Activated T-helper 17 cell treated with anti-CD3 and anti-CD28 coated beads, Interleukin-2, amount 50 U/mL, for 72 hours (primary cell): ENCODE measurements at regions not wholly inside any gene's neighbourhood (a gene's known extent, or its start where the extent isn't known, plus 50 kb on each side); places are given as distances from the start of the nearest gene placed in this dataset.
"Not testable (repeated sequence)": the region's sequence is repeated elsewhere in the genome, so short reads cannot be mapped to it uniquely, and the experiment has no call there.

Experiments used
- ATAC-seq: fragments of 150-1000 bp; cut with Tn5 transposase; replicated peaks from 2 replicates; pipeline ENCODE4 v1.10.0; 2021; ENCODE audit warnings: mild to moderate bottlenecking, moderate library complexity
- H3K27ac Mint-ChIP-seq: one replicate; pipeline ENCODE4 v1.8.0; 2022; ENCODE audit warnings: mixed read lengths
- H3K27me3 Mint-ChIP-seq: one replicate; pipeline ENCODE4 v1.8.0; 2022; ENCODE audit warnings: mixed read lengths
- H3K36me3 Mint-ChIP-seq: one replicate; pipeline ENCODE4 v1.8.0; 2022; ENCODE audit warnings: low read depth, mild to moderate bottlenecking, mixed read lengths
- H3K4me1 Mint-ChIP-seq: one replicate; pipeline ENCODE4 v1.8.0; 2022; ENCODE audit warnings: mixed read lengths
- H3K4me3 Mint-ChIP-seq: one replicate; pipeline ENCODE4 v1.8.0; 2022; ENCODE audit warnings: mild to moderate bottlenecking, mixed read lengths
- H3K9me3 Mint-ChIP-seq: one replicate; pipeline ENCODE4 v1.8.0; 2022; ENCODE audit warnings: mixed read lengths

- H3K9me3 Mint-ChIP-seq: peaks cover 4% of the 10 kb centered on the region
- no peaks in the 10 kb centered on the region for H3K36me3 Mint-ChIP-seq
- no peak overlapping the region for H3K27ac Mint-ChIP-seq
- no peak overlapping the region for H3K4me3 Mint-ChIP-seq
- no peaks in the 10 kb centered on the region for H3K4me1 Mint-ChIP-seq
- ATAC-seq: no peak
- H3K27me3 Mint-ChIP-seq: no peaks in the 10 kb centered on the region
Measured at GRCh38 chr13:79932556-79932955, 408.4 kb downstream of the SPRY2 start.

- H3K27ac Mint-ChIP-seq, H3K27me3 Mint-ChIP-seq, H3K4me1 Mint-ChIP-seq, H3K36me3 Mint-ChIP-seq, ATAC-seq, H3K4me3 Mint-ChIP-seq: not testable (repeated sequence)
- peaks cover 27% of the 10 kb centered on the region for H3K9me3 Mint-ChIP-seq
Measured at GRCh38 chr13:79923973-79924556, 416.9 kb downstream of the SPRY2 start.

GRCh38 chr13:79919091-79919490, 421.8 kb downstream of the SPRY2 start:
- no peaks in the 10 kb centered on the region for H3K27me3 Mint-ChIP-seq
- no peak overlapping the region for H3K27ac Mint-ChIP-seq
- no peaks in the 10 kb centered on the region for H3K36me3 Mint-ChIP-seq
- H3K4me1 Mint-ChIP-seq: no peaks in the 10 kb centered on the region
- no peak for ATAC-seq
- H3K9me3 Mint-ChIP-seq: peaks cover 12% of the 10 kb centered on the region
- no peak overlapping the region for H3K4me3 Mint-ChIP-seq

DNA sequence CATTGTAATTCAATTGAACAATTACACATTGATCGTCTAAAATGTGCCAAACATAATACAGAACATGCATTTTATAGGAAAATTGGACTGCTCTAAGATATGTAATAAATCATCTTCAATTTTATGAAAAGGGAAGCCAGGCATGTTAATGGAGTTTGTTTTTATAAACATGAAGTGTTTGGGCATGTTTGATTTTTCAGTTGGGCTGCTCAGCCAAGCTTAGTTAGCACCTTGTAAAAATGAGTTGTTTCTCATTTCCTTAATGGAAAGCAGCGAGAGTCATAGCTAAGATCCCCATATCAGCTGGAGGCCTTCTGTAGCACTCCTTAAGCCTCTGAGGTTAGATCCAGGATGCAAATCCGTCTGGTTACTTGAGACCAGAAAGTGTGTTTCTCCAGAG, 422.3 kb downstream of the SPRY2 start:
- Mint-ChIP-seq H3K4me3 (no peak overlapping the region), H3K9me3 (peaks cover 8% of the 10 kb centered on the region), H3K27me3 (no peaks in the 10 kb centered on the region), H3K36me3 (no peaks in the 10 kb centered on the region), H3K4me1 (no peaks in the 10 kb centered on the region), H3K27ac (no peak overlapping the region)
- no peak for ATAC-seq

DNA sequence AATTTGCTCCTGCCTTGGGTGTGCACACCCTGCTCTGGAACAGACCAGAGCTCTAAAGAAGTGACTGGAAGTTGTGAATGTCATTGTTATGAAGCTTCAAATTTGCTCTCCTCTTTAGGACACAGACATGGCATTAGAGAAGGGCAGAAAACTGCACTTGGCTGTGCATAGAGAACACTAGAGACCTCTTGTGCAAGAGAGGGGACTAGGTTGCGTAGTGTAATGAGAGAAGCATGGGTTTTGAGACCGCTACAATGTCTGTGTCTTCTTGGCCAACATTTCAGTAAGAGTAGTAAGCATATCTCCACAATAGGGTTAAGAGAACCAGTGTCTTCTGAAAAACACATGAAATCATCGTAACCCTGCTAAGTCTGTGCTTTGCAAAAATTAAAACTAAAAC, 423.3 kb downstream of the SPRY2 start:
- Mint-ChIP-seq H3K4me1 (no peaks in the 10 kb centered on the region), H3K27me3 (no peaks in the 10 kb centered on the region), H3K36me3 (no peaks in the 10 kb centered on the region), H3K9me3 (no peaks in the 10 kb centered on the region), H3K4me3 (no peak overlapping the region), H3K27ac (no peak overlapping the region)
- ATAC-seq: no peak

DNA sequence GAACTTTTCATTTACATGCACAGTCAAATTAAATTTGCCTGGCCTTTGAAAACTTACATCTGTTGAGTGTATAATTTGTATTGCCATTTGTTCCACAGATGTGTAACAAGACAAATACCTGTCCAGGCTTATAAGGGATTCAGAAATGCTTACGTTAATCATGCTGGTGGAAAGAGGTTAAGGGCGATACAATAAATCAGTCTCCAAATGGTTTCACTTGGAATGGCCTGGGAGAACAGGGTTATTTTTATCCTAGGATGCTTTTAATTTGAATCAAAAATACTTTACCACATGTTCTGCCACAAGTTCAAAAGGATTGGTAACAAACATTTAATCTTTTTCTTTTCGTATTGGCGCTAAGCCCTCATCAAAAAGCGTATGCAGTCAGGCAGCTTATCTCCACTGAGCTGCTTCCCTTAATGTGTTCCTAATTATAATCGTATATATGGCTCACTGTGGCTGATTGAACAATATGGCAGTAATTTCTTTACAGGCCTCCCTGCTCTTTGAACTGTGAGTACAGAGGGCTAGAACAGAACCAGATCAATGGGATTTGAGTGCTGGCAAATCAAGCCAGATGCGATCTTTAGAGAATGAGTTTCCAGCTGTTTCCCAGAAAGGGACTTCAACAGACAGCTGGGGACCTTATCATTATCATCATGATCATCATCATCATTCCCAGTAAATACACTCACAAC, 425.7 kb downstream of the SPRY2 start:
- ATAC-seq: no peak
- no peaks in the 10 kb centered on the region for H3K9me3 Mint-ChIP-seq
- H3K4me1 Mint-ChIP-seq: no peaks in the 10 kb centered on the region
- H3K27ac Mint-ChIP-seq: no peak overlapping the region
- no peaks in the 10 kb centered on the region for H3K36me3 Mint-ChIP-seq
- H3K4me3 Mint-ChIP-seq: no peak overlapping the region
- no peaks in the 10 kb centered on the region for H3K27me3 Mint-ChIP-seq

DNA sequence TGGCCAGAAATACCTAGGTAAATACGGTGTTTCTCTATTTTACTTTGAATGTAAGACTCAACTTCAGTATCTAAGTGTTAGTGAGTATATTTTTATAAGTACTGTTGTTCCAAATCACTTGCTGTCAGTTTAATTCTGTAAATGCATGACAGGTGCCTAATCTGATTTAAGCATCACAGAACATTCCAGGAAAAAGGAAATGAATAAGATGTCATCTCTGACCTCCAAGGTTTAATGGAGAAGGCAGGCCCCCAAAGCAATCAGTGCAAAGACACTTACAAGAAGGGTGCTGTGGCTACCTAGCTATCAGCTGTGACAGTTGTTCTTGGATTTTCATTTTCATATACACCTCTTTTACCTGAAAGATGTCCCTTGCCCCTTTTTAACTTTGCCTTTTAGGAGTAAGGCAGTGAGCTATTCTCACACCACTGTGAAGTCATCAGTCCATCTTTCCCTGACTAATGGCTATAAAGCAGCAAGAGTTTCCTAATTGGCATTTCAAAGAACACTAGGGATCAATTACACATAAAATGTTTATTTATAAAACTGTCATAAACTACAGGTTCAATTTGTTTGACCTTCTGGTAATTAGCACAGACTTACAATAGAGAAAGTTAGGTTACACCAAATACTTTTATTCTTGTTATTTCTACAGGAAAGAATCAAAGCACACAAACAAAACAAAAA, 427.6 kb downstream of the SPRY2 start:
- Mint-ChIP-seq H3K36me3 (no peaks in the 10 kb centered on the region), H3K9me3 (peaks cover 6% of the 10 kb centered on the region), H3K27ac (no peak overlapping the region), H3K4me3 (no peak overlapping the region), H3K4me1 (no peaks in the 10 kb centered on the region), H3K27me3 (no peaks in the 10 kb centered on the region)
- no peak for ATAC-seq

- Mint-ChIP-seq H3K9me3 (peaks cover 9% of the 10 kb centered on the region), H3K27ac (no peak overlapping the region), H3K4me1 (no peaks in the 10 kb centered on the region), H3K27me3 (no peaks in the 10 kb centered on the region), H3K36me3 (no peaks in the 10 kb centered on the region), H3K4me3 (no peak overlapping the region)
- ATAC-seq: no peak
Measured at GRCh38 chr13:79912403-79912802, 428.5 kb downstream of the SPRY2 start.

DNA sequence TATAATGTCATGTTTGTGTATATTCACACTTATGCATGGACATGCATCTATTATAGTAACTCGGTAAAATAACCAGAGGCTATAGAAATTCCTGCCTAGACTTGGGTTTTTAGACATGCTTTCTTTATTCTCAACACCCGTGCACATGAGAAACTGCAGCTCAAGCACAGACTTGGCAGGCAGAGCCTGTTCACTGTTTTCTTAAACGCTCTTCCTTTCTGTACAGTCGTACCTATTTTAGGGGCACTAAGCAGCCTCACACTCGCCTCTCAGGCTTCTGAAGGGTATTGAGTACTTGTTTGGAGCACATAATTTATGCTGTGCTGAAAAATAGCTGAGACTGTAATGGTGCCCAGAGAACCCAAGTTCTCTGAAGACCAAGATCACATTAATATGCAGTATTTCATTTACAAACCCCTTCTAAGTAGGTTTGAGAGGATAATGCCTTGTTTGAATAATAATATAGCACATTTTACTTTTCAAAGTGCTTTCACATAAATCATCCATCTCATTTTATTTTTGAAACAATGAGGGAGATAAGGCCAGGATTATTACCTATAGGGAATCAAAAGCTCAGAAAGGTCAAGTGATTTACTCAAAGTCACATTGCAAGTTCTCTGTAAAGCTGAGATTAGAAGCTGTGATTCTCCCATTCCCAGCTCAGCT, 429.9 kb downstream of the SPRY2 start:
- Mint-ChIP-seq H3K9me3 (peaks cover 9% of the 10 kb centered on the region), H3K27ac (no peak overlapping the region), H3K4me3 (no peak overlapping the region), H3K4me1 (no peaks in the 10 kb centered on the region), H3K27me3 (no peaks in the 10 kb centered on the region), H3K36me3 (no peaks in the 10 kb centered on the region)
- no peak for ATAC-seq

DNA sequence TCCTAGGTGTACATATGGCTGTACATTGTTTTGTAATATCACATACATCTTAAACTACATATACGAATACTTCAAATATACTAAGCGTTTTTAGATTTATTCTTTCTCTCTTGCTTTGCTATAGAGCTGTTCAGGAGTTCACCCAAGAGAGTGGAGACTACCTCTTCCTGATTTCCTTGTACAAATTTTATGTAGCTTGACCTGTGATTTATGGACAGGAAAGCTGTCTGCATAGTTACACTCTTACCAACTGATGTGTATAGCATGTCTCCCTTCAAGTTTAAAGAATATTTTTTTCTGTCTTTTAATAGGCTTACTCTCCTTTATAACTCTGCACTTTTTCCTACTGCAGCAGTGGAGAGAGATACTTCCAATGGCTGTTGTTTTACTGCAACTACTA, 428.7 kb downstream of the NDFIP2 start:
- no peak for ATAC-seq
- no peak overlapping the region for H3K4me3 Mint-ChIP-seq
- no peak overlapping the region for H3K27ac Mint-ChIP-seq
- no peaks in the 10 kb centered on the region for H3K36me3 Mint-ChIP-seq
- no peaks in the 10 kb centered on the region for H3K4me1 Mint-ChIP-seq
- H3K27me3 Mint-ChIP-seq: no peaks in the 10 kb centered on the region
- H3K9me3 Mint-ChIP-seq: peaks cover 9% of the 10 kb centered on the region

GRCh38 chr13:79908381-79908780, 427.4 kb downstream of the NDFIP2 start:
- no peak overlapping the region for H3K27ac Mint-ChIP-seq
- no peaks in the 10 kb centered on the region for H3K27me3 Mint-ChIP-seq
- no peak overlapping the region for H3K4me3 Mint-ChIP-seq
- H3K9me3 Mint-ChIP-seq: peaks cover 9% of the 10 kb centered on the region
- no peaks in the 10 kb centered on the region for H3K4me1 Mint-ChIP-seq
- ATAC-seq: no peak
- no peaks in the 10 kb centered on the region for H3K36me3 Mint-ChIP-seq

GRCh38 chr13:79907527-79907926, 426.6 kb downstream of the NDFIP2 start:
- no peak overlapping the region for H3K4me3 Mint-ChIP-seq

GRCh38 chr13:79906345-79906744, 425.4 kb downstream of the NDFIP2 start:
- H3K27me3 Mint-ChIP-seq: no peaks in the 10 kb centered on the region
- H3K4me3 Mint-ChIP-seq: no peak overlapping the region
- no peak overlapping the region for H3K27ac Mint-ChIP-seq
- ATAC-seq: no peak
- H3K9me3 Mint-ChIP-seq: peaks cover 9% of the 10 kb centered on the region
- no peaks in the 10 kb centered on the region for H3K4me1 Mint-ChIP-seq
- H3K36me3 Mint-ChIP-seq: no peaks in the 10 kb centered on the region

More at GRCh38 chr13:79907527-79907926, 426.6 kb downstream of the NDFIP2 start:
- Mint-ChIP-seq H3K36me3 (no peaks in the 10 kb centered on the region), H3K9me3 (peaks cover 9% of the 10 kb centered on the region), H3K4me1 (no peaks in the 10 kb centered on the region), H3K27me3 (no peaks in the 10 kb centered on the region), H3K27ac (no peak overlapping the region)
- no peak for ATAC-seq

DNA sequence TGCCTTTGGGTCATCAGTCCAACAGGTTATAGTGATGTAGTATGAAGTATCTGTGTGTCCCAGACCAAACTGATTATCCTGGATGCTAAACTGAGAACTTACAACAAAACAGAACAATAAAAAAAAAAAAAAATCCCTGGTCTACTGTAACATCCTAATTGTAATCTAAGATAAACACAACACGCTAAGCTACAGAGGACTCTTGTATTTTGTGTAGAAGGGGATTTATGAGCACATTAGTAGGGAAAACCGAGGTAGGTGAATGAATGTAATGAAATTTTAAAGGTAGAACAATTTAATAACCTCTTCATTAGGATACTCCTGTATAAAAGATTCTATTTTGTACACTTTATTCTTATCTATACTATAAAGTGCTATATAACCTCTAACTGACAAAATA, 424.1 kb downstream of the NDFIP2 start:
- peaks cover 9% of the 10 kb centered on the region for H3K9me3 Mint-ChIP-seq
- no peak overlapping the region for H3K4me3 Mint-ChIP-seq
- no peaks in the 10 kb centered on the region for H3K4me1 Mint-ChIP-seq
- H3K27ac Mint-ChIP-seq: no peak overlapping the region
- H3K27me3 Mint-ChIP-seq: no peaks in the 10 kb centered on the region
- no peak for ATAC-seq
- no peaks in the 10 kb centered on the region for H3K36me3 Mint-ChIP-seq

DNA sequence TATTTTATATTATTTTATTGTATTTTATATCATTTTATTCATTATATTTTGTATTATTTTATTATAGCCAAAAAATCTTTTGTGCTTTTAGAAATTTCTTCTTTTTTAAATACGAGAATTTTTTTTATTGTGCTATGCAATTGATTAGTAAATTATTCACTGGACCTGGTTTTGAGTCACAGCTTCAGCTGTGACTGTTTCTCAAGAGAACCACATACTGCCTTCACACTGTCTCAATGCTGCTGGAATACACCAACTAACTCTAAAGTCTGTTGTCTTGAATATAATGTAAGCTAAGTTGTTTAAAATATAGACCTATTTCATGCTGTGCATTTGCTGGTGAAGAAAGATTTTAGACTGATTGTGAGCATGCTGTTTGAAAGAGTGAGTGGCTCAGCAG, 423.6 kb downstream of the NDFIP2 start:
- H3K27ac Mint-ChIP-seq: no peak overlapping the region
- no peak for ATAC-seq

More for the DNA sequence above, 423.6 kb downstream of the NDFIP2 start:
- Mint-ChIP-seq H3K4me1 (no peaks in the 10 kb centered on the region), H3K4me3 (no peak overlapping the region), H3K27me3 (no peaks in the 10 kb centered on the region), H3K9me3 (peaks cover 9% of the 10 kb centered on the region), H3K36me3 (no peaks in the 10 kb centered on the region)
